SHP77 (cell line): ENCODE measurements at regions not wholly inside any gene's neighbourhood (a gene's known extent, or its start where the extent isn't known, plus 50 kb on each side); places are given as distances from the start of the nearest gene placed in this dataset.
"Not testable (repeated sequence)": the region's sequence is repeated elsewhere in the genome, so short reads cannot be mapped to it uniquely, and the experiment has no call there.

Experiments
- DNase-seq, 2 experiments: peaks; one replicate each; lab custom pipeline; 2025; lab: John Stamatoyannopoulos, UW

GRCh38 chr11:103806130-103806895 lies 230.1 kb upstream of the DDI1 start:
- DNase-seq = no peak

GRCh38 chr11:103807806-103808205 lies 228.6 kb upstream of the DDI1 start:
- no peak for DNase-seq

- no peak for DNase-seq
Observed at GRCh38 chr11:103808252-103808651, 228.2 kb upstream of the DDI1 start.

- no peak for DNase-seq
Observed at GRCh38 chr11:103811870-103812455, 224.5 kb upstream of the DDI1 start.

- DNase-seq = no peak
Observed at GRCh38 chr11:103812680-103813079, 223.8 kb upstream of the DDI1 start.

- not testable (repeated sequence) for DNase-seq
Observed at GRCh38 chr11:103820345-103820744, 216.1 kb upstream of the DDI1 start.

- no peak for DNase-seq
Observed at GRCh38 chr11:103824116-103824515, 212.3 kb upstream of the DDI1 start.

- no peak for DNase-seq
Observed at GRCh38 chr11:103825469-103825868, 211.0 kb upstream of the DDI1 start.

GRCh38 chr11:103826856-103827255 lies 209.6 kb upstream of the DDI1 start:
- no peak for DNase-seq

GRCh38 chr11:103829596-103829995 lies 206.8 kb upstream of the DDI1 start:
- no peak for DNase-seq

GRCh38 chr11:103830205-103830604 lies 206.2 kb upstream of the DDI1 start:
- DNase-seq = no peak

- DNase-seq = no peak
Observed at GRCh38 chr11:103832762-103833161, 203.7 kb upstream of the DDI1 start.

GRCh38 chr11:103842191-103842590 lies 194.2 kb upstream of the DDI1 start:
- DNase-seq = no peak

GRCh38 chr11:103842795-103843194 lies 193.6 kb upstream of the DDI1 start:
- no peak for DNase-seq

GRCh38 chr11:103844327-103845215 lies 191.9 kb upstream of the DDI1 start:
- DNase-seq = no peak

- no peak for DNase-seq
Observed at GRCh38 chr11:103845331-103845730, 191.1 kb upstream of the DDI1 start.

GRCh38 chr11:103848686-103849085 lies 187.8 kb upstream of the DDI1 start:
- no peak for DNase-seq

- DNase-seq = no peak
Observed at GRCh38 chr11:103849366-103849765, 187.1 kb upstream of the DDI1 start.

- no peak for DNase-seq
Observed at GRCh38 chr11:103850419-103851165, 185.8 kb upstream of the DDI1 start.

GRCh38 chr11:103851166-103851651 lies 185.2 kb upstream of the DDI1 start:
- no peak for DNase-seq
